Glutamatergic neuron (in vitro differentiated cells): ENCODE measurements at regions not wholly inside any gene's neighbourhood (a gene's known extent, or its start where the extent isn't known, plus 50 kb on each side); places are given as distances from the start of the nearest gene placed in this dataset.
"Not testable (repeated sequence)": the region's sequence is repeated elsewhere in the genome, so short reads cannot be mapped to it uniquely, and the experiment has no call there.

ENCODE experiments used
- DNase-seq: peaks from one replicate; pipeline ENCODE4 v3.0.0; 2022
- H3K27ac Mint-ChIP-seq: one replicate; pipeline ENCODE4 v1.8.0; 2020; ENCODE audit warnings: mild to moderate bottlenecking, mixed read lengths, inconsistent platforms; ENCODE audit not compliant: unreplicated experiment
- H3K27me3 Mint-ChIP-seq: one replicate; pipeline ENCODE4 v1.8.0; 2020; ENCODE audit warnings: mild to moderate bottlenecking, moderate library complexity, mixed read lengths, inconsistent platforms; ENCODE audit not compliant: unreplicated experiment
- H3K36me3 Mint-ChIP-seq: one replicate; pipeline ENCODE4 v1.8.0; 2020; ENCODE audit warnings: mild to moderate bottlenecking, mixed read lengths, inconsistent platforms; ENCODE audit not compliant: unreplicated experiment
- H3K4me1 Mint-ChIP-seq: one replicate; pipeline ENCODE4 v1.8.0; 2020; ENCODE audit warnings: mild to moderate bottlenecking, low read depth, mixed read lengths, inconsistent platforms; ENCODE audit not compliant: unreplicated experiment
- H3K4me3 Mint-ChIP-seq: one replicate; pipeline ENCODE4 v1.8.0; 2020; ENCODE audit warnings: mild to moderate bottlenecking, mixed read lengths, inconsistent platforms; ENCODE audit not compliant: unreplicated experiment
- H3K9me3 Mint-ChIP-seq: one replicate; pipeline ENCODE4 v1.8.0; 2020; ENCODE audit warnings: mild to moderate bottlenecking, moderate library complexity, mixed read lengths, inconsistent platforms; ENCODE audit not compliant: unreplicated experiment
- TF ChIP-seq, protein P1 (sequence below): fragments of 200-600 bp; sonication (generic); IDR thresholded peaks from one replicate; pipeline ENCODE4 v1.5.0; 2021; ENCODE audit not compliant: partially characterized antibody, unreplicated experiment

DNA sequence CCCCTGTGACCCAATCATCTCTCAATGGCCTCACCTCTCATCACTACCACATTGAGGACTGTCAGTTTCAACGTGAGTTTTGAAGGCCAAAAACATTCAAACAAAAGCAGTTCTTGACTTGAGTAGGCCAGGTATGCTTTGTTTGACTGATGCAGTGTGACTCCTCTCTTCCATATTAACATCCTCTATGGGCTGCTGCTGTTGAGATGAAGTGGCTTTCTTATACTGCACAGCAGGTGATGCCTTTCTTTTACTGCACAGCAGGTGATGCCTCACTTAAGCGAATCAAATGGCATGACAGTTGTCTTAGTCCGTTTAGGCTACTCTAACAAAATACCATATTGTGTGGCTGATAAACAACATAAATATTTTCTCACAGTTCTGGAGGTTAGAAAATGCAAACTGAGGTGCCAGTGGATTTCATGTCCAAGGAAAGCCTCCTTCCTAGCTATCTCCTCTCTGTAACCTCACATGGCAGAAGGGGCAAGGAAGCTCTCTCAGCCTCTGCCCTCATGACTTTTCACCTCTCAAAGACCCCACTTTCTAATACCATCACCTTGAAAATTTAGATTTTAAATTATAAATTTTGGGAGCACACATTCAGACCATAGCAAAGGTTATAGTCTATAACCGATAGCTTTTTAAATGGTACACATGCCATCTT lies 2267.9 kb upstream of the AGA start:
- Mint-ChIP-seq H3K36me3 (no peaks in the 10 kb centered on the region), H3K27ac (no peak overlapping the region), H3K27me3 (peaks cover 2% of the 10 kb centered on the region), H3K9me3 (peaks cover 2% of the 10 kb centered on the region), H3K4me3 (no peak overlapping the region), H3K4me1 (peaks cover 3% of the 10 kb centered on the region)
- TF ChIP-seq, protein P1, sequence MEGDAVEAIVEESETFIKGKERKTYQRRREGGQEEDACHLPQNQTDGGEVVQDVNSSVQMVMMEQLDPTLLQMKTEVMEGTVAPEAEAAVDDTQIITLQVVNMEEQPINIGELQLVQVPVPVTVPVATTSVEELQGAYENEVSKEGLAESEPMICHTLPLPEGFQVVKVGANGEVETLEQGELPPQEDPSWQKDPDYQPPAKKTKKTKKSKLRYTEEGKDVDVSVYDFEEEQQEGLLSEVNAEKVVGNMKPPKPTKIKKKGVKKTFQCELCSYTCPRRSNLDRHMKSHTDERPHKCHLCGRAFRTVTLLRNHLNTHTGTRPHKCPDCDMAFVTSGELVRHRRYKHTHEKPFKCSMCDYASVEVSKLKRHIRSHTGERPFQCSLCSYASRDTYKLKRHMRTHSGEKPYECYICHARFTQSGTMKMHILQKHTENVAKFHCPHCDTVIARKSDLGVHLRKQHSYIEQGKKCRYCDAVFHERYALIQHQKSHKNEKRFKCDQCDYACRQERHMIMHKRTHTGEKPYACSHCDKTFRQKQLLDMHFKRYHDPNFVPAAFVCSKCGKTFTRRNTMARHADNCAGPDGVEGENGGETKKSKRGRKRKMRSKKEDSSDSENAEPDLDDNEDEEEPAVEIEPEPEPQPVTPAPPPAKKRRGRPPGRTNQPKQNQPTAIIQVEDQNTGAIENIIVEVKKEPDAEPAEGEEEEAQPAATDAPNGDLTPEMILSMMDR, result no peak
- no peak for DNase-seq

DNA sequence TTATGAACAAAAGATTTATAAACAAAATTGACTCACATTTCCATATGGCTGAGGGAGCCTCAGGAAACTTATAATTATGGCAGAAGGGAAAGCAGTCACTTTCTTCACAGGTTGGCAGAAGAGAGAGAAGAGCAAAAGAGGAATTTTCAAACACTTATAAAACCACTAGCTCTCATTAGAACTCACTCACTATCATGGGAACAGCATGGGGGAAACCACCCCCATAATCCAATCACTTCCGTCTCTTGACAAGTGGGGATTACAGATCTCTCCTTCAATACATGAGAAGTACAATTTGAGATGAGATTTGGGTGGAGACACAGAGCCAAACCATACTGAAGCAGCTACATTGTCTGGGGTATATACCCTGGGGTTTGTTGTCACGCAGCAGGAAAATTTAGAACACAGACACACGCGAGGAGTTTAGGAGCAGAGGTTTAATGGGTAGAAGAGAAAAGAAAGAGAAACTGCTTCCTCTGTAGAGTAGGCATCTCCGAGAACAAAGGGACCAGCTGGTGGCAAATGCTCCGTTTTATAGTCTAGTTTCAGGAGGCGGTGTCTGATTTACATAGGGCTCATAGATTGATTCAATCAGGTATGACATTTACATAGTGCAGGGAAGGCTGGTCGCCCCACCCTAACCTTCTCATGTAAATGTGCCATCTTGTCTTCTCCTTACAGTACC lies 2277.7 kb upstream of the AGA start:
- peaks cover 7% of the 10 kb centered on the region for H3K9me3 Mint-ChIP-seq
- no peaks in the 10 kb centered on the region for H3K27me3 Mint-ChIP-seq
- TF ChIP-seq, protein P1, result no peak
- no peak overlapping the region for H3K27ac Mint-ChIP-seq
- H3K4me1 Mint-ChIP-seq, result no peaks in the 10 kb centered on the region
- H3K4me3 Mint-ChIP-seq, result no peak overlapping the region
- DNase-seq, result no peak
- no peaks in the 10 kb centered on the region for H3K36me3 Mint-ChIP-seq

DNA sequence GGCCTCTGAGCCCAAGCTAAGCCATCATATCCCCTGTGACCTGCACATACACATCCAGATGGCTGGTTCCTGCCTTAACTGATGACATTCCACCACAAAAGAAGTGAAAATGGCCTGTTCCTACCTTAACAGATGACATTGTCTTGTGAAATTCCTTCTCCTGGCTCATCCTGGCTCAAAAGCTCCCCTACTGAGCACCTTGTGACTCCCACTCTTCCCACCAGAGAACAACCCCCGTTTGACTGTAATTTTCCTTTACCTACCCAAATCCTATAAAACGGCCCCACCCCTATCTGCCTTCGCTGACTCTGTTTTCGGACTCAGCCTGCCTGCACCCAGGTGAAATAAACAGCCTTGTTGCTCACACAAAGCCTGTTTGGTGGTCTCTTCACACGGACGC lies 2284.3 kb upstream of the AGA start:
- H3K4me1 Mint-ChIP-seq, H3K4me3 Mint-ChIP-seq, H3K27me3 Mint-ChIP-seq, H3K36me3 Mint-ChIP-seq, H3K9me3 Mint-ChIP-seq, DNase-seq, H3K27ac Mint-ChIP-seq: not testable (repeated sequence)

DNA sequence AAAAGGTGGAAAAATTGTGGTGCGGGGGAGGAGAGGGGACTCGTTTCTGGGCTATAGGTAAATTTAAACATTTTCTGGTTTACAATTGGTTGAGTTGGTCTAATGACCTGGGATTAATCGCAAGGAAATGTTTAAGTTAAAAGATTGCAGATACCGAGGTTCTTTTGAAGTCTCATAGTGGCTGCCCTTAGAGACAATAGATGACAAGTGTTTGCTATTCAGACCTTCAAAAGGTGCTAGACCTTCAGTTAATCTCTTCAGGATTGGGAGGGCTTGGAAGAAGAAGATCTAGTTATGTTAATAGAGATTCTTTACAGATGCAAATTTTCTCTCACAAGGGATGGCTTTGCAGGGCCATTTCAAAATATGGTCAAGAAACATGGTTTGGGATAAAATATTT lies 2286.1 kb upstream of the AGA start:
- H3K4me1 Mint-ChIP-seq, result no peaks in the 10 kb centered on the region
- H3K27ac Mint-ChIP-seq, result no peak overlapping the region
- TF ChIP-seq, protein P1, result no peak
- peaks cover 3% of the 10 kb centered on the region for H3K9me3 Mint-ChIP-seq
- no peaks in the 10 kb centered on the region for H3K27me3 Mint-ChIP-seq
- H3K36me3 Mint-ChIP-seq, result no peaks in the 10 kb centered on the region
- no peak overlapping the region for H3K4me3 Mint-ChIP-seq
- DNase-seq, result no peak

DNA sequence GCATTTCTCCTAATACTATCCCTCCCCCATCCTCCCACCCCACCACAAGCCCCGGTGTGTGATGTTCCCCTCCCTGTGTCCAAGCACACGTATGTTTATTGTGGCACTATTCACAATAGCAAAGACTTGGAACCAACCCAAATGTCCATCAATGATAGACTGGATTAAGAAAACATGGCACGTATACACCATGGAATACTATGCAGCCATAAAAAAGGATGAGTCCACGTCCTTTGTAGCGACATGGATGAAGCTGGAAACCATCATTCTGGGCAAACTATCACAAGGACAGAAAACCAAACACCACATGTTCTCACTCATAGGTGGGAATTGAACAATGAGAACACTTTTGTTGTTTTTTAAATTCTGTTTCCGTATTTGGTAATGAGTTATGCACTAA lies 2294.6 kb upstream of the AGA start:
- not testable (repeated sequence) for H3K9me3 Mint-ChIP-seq, H3K27ac Mint-ChIP-seq

DNA sequence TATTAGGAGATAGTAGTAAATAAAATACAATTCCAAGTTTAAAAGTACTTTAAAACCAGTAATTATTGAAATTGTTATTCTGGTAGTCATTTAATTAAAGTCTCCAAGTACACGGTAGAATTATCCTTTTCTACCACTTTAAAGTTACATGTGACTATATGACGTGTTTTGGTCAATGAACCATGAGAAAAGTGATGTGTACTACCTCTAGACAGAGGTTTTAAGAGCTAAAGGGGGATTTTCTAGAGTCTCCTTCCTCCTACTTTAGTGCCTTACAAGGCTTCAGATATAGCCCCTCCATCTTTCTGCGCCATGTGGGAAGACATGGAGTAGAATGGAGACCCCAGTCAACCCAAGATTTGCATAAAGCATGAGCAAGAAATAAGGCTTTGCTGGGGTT lies 2296.6 kb upstream of the AGA start:
- no peaks in the 10 kb centered on the region for H3K9me3 Mint-ChIP-seq
- H3K36me3 Mint-ChIP-seq, result no peaks in the 10 kb centered on the region
- H3K27ac Mint-ChIP-seq, result no peak overlapping the region
- TF ChIP-seq, protein P1, result no peak
- no peak for DNase-seq
- no peaks in the 10 kb centered on the region for H3K27me3 Mint-ChIP-seq
- no peak overlapping the region for H3K4me3 Mint-ChIP-seq
- H3K4me1 Mint-ChIP-seq, result no peaks in the 10 kb centered on the region

More for the DNA sequence above, 2294.6 kb upstream of the AGA start:
- not testable (repeated sequence) for H3K36me3 Mint-ChIP-seq, H3K4me1 Mint-ChIP-seq, DNase-seq, H3K4me3 Mint-ChIP-seq, H3K27me3 Mint-ChIP-seq
